ENCODE measurements at regions not wholly inside any gene's neighbourhood (a gene's known extent, or its start where the extent isn't known, plus 50 kb on each side); places are given as distances from the start of the nearest gene placed in this dataset.

DNA sequence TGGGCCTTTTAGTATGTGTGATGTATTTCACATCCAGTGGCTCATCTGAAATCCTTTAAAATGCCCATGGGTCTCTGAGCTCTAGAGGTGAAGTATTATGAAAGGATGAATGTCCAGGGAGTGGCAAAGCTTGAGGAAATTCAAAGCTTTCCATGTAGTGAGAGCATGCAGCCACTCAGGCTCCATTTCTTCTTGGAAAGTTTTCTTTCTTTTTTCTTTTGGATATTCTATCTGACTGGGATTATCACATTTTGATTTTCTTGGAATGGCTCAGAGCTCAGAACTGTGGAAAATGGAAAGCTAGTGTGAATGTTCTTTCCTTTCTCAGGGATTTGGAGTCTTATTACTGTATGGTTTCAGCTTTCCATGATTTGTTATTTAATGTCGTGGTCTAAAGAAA is 397.4 kb downstream of the CD109 start:
- TF ChIP-seq, protein P1, sequence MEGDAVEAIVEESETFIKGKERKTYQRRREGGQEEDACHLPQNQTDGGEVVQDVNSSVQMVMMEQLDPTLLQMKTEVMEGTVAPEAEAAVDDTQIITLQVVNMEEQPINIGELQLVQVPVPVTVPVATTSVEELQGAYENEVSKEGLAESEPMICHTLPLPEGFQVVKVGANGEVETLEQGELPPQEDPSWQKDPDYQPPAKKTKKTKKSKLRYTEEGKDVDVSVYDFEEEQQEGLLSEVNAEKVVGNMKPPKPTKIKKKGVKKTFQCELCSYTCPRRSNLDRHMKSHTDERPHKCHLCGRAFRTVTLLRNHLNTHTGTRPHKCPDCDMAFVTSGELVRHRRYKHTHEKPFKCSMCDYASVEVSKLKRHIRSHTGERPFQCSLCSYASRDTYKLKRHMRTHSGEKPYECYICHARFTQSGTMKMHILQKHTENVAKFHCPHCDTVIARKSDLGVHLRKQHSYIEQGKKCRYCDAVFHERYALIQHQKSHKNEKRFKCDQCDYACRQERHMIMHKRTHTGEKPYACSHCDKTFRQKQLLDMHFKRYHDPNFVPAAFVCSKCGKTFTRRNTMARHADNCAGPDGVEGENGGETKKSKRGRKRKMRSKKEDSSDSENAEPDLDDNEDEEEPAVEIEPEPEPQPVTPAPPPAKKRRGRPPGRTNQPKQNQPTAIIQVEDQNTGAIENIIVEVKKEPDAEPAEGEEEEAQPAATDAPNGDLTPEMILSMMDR (IDR thresholded peaks at IDR 0.05; ENCODE audit: insufficient read depth, low read depth, low read length) = no peak
- no peak for TF ChIP-seq EZH2 (IDR thresholded peaks at IDR 0.05; ENCODE audit: insufficient read depth, low read length)

Measured in astrocyte (in vitro differentiated cells and primary cell).